Ishikawa (cell line): ENCODE measurements at regions not wholly inside any gene's neighbourhood (a gene's known extent, or its start where the extent isn't known, plus 50 kb on each side); places are given as distances from the start of the nearest gene placed in this dataset.

ENCODE experiments used
- EP300 ChIP-seq: IDR thresholded peaks from 2 replicates; pipeline ENCODE4 v1.6.1; 2012; ENCODE audit warnings: borderline replicate concordance
- FOXM1 ChIP-seq: IDR thresholded peaks from 2 replicates; pipeline ENCODE4 v1.6.1; 2012; ENCODE audit warnings: low read depth, borderline replicate concordance
- NFIC ChIP-seq: IDR thresholded peaks from 2 replicates; pipeline ENCODE4 v1.6.1; 2012
- TAF1 ChIP-seq: IDR thresholded peaks from 2 replicates; pipeline ENCODE4 v1.6.1; 2012; ENCODE audit warnings: low read depth, mild to moderate bottlenecking
- TEAD4 ChIP-seq: IDR thresholded peaks from 2 replicates; pipeline ENCODE4 v1.6.1; 2012
- YY1 ChIP-seq: IDR thresholded peaks from 2 replicates; pipeline ENCODE4 v1.6.1; 2012; ENCODE audit warnings: low read depth
- TF ChIP-seq, protein P1 (sequence below): IDR thresholded peaks from 2 replicates; pipeline ENCODE4 v1.6.1; 2012

DNA sequence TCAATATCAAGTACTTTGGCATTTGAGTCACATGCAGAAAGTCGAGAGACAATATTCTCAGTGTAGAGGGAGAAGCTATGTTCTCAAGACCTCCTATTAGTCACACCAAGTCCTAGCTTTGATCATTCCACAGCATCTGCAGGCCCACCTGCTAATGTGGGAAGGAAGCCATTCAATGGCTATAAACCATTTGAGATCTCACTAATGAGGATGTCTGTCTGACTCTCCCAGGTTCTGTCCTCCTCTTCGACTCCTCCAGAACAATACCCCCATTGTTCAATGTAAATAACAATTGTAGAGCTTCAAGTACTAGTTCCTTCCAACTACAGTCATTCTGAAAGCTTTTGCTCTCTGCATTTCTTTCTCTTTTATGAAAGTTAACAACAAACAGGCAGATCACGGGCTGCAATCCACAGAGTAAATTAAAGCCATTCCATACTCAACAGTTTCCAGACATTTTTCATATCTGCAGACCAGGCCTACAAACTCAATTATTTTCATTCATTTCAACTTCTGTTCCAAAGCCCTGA is 140.2 kb upstream of the EDNRA start:
- TF ChIP-seq YY1 (no peak), EP300 (no peak), NFIC (no peak), TAF1 (no peak), TEAD4 (no peak), FOXM1 (no peak)
- TF ChIP-seq, protein P1, sequence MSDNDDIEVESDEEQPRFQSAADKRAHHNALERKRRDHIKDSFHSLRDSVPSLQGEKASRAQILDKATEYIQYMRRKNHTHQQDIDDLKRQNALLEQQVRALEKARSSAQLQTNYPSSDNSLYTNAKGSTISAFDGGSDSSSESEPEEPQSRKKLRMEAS, result no peak
